ENCODE measurements at regions not wholly inside any gene's neighbourhood (a gene's known extent, or its start where the extent isn't known, plus 50 kb on each side); places are given as distances from the start of the nearest gene placed in this dataset.

GRCh38 chr9:89802781-89803355 is 198.1 kb downstream of the GADD45G start:
- SMC1A ChIA-PET (ENCODE audit: uncharacterized antibody, unreplicated experiment), result interaction anchor here (3.3 kb wide), 1 partner anchor 11 kb away, joined by 14 read pairs; no protein-coding TSS in a partner anchor
- TF ChIP-seq, protein P1, sequence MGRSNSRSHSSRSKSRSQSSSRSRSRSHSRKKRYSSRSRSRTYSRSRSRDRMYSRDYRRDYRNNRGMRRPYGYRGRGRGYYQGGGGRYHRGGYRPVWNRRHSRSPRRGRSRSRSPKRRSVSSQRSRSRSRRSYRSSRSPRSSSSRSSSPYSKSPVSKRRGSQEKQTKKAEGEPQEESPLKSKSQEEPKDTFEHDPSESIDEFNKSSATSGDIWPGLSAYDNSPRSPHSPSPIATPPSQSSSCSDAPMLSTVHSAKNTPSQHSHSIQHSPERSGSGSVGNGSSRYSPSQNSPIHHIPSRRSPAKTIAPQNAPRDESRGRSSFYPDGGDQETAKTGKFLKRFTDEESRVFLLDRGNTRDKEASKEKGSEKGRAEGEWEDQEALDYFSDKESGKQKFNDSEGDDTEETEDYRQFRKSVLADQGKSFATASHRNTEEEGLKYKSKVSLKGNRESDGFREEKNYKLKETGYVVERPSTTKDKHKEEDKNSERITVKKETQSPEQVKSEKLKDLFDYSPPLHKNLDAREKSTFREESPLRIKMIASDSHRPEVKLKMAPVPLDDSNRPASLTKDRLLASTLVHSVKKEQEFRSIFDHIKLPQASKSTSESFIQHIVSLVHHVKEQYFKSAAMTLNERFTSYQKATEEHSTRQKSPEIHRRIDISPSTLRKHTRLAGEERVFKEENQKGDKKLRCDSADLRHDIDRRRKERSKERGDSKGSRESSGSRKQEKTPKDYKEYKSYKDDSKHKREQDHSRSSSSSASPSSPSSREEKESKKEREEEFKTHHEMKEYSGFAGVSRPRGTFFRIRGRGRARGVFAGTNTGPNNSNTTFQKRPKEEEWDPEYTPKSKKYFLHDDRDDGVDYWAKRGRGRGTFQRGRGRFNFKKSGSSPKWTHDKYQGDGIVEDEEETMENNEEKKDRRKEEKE (IDR thresholded peaks at IDR 0.05), result no peak
- TF ChIP-seq CEBPZ (IDR thresholded peaks at IDR 0.05; ENCODE audit: low read depth, low read length) (no peak), SIN3A (IDR thresholded peaks at IDR 0.05; ENCODE audit: low read depth, low read length) (no peak), JUNB (IDR thresholded peaks at IDR 0.05) (no peak), ZNF592 (IDR thresholded peaks at IDR 0.05) (no peak), IKZF2 (IDR thresholded peaks at IDR 0.05) (no peak), DPF2 (IDR thresholded peaks at IDR 0.05) (no peak), ATF3 (IDR thresholded peaks at IDR 0.05; ENCODE audit: borderline replicate concordance, extremely low read depth, low read depth, low read length) (no peak), HDAC2 (IDR thresholded peaks at IDR 0.05) (no peak), MAX (IDR thresholded peaks at IDR 0.05; ENCODE audit: low read depth, low read length) (no peak), TCF7 (IDR thresholded peaks at IDR 0.05; ENCODE audit: borderline replicate concordance) (no peak), MXI1 (IDR thresholded peaks at IDR 0.05; ENCODE audit: low read depth, low read length) (no peak)

More at GRCh38 chr9:89802781-89803355, 198.1 kb downstream of the GADD45G start:
- H3K4me3 ChIP-seq, result no peak overlapping the region
- POLR2A ChIA-PET, result no interaction called here
- no peak overlapping the region for H3K9ac ChIP-seq (ENCODE audit: control insufficient read depth, insufficient read depth, low read length)
- RAD21 ChIA-PET (ENCODE audit: unreplicated experiment), result interaction anchor here (0.8 to 1.7 kb wide), 2 partner anchors 197 to 199 kb away, joined by 3 read pairs; no protein-coding TSS in a partner anchor
- no peaks in the 10 kb centered on the region for H3K27me3 ChIP-seq (replicated peaks in 1 of 2; ENCODE audit: control insufficient read depth in 2 of 2, insufficient read depth in 2 of 2, low read length in 1 of 2)
- ATAC-seq (no peak), FAIRE-seq (no peak), DNase-seq (ENCODE audit: low read depth, low spot score) (no peak)
- H3K27ac ChIP-seq (ENCODE audit: control insufficient read depth, insufficient read depth), result no peak overlapping the region
- H3K4me1 ChIP-seq (ENCODE audit: control insufficient read depth, insufficient read depth, low read length), result no peaks in the 10 kb centered on the region
- in situ Hi-C loops (cut with MboI), result no loop called here
- WGBS (ENCODE audit: insufficient coverage, insufficient replicate concordance, low lambda C conversion rate, missing lambda C conversion rate), result 24% methylated on average over 8 of the region's 8 CpGs
- intact Hi-C loops (cut with micrococcal nuclease; ENCODE audit: unreplicated experiment), result no loop called here
- H3K4me2 ChIP-seq (ENCODE audit: control insufficient read depth, insufficient read depth), result no peak overlapping the region
- H4K20me1 ChIP-seq (ENCODE audit: control insufficient read depth, insufficient read depth), result no peaks in the 10 kb centered on the region
- no TSS peak for BruUV-seq (replicated peaks)
- H3K9me3 ChIP-seq (replicated peaks; ENCODE audit: control insufficient read depth, insufficient read depth, low read length), result no peaks in the 10 kb centered on the region
- no peaks in the 10 kb centered on the region for H3K36me3 ChIP-seq (ENCODE audit: control insufficient read depth in 2 of 2, insufficient read depth in 2 of 2, low read length in 1 of 2)
- H2AFZ ChIP-seq (ENCODE audit: control insufficient read depth, low read depth, low read length), result no peak overlapping the region
- H3K79me2 ChIP-seq (ENCODE audit: control insufficient read depth, insufficient read depth, low read length), result no peaks in the 10 kb centered on the region
- CTCF ChIA-PET, result interaction anchor here (0.6 to 1.2 kb wide), 2 partner anchors 12 to 89 kb away, joined by 3 to 5 read pairs; no protein-coding TSS in a partner anchor
